ENCODE measurements at regions not wholly inside any gene's neighbourhood (a gene's known extent, or its start where the extent isn't known, plus 50 kb on each side); places are given as distances from the start of the nearest gene placed in this dataset.
"Not testable (repeated sequence)": the region's sequence is repeated elsewhere in the genome, so short reads cannot be mapped to it uniquely, and the experiment has no call there.

DNA sequence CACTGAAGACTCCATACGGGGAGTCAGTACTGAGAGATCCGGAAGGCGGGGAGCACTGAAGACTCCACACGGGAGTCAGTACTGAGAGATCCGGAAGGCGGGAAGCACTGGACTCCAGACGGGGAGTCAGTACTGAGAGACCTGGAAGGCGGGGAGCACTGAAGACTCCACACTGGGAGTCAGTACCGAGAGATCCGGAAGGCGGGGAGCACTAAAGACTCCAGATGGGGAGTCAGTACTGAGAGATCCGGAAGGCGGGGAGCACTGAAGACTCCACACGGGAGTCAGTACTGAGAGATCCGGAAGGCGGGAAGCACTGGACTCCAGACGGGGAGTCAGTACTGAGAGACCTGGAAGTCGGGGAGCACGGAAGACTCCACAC lies 77.2 kb downstream of the DLL1 start:
- DNase-seq (ENCODE audit: low spot score): not testable (repeated sequence)

- no peak for DNase-seq (ENCODE audit: low spot score)
These were observed 77.8 kb downstream of the DLL1 start for GRCh38 chr6:170212956-170213636.

DNA sequence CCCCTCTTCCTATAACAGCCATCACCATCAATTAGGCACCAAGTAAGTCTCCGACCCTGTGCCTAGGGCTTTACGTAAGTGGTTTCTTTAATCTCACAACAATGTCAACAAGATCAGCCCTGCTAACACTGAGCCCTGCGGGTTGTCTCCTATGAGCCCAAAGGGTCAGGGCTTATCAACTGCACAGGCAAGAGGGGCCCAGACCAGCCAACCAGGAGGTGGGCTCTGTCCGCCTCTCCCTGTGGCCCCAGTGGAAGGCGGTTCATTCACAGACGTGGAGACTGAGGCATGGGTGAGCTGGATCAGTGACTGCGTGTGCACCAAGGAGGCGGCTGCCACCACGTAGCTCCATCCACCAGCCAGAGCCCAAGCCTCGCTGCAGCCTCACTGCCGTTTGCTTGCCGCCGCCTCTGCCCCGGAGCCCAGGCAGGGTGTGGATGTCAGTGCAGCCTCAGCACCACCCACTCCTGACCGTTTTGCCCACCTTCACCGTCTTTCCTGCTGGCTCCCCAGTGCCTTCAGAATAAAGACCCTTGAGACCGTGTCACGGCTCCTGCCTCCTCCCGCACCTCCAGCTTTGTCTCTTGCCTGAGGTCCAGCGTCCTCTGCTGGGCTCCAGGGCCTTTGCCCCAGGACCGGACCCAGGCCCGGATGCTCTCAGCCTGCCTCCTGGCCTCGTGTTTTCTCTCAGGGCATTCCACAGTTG lies 78.7 kb downstream of the DLL1 start:
- no peak for DNase-seq (ENCODE audit: low spot score)

- no peak for DNase-seq (ENCODE audit: low spot score)
These were observed 79.4 kb downstream of the DLL1 start for GRCh38 chr6:170211404-170212025.

- DNase-seq (ENCODE audit: low spot score): no peak
These were observed 80.1 kb downstream of the DLL1 start for GRCh38 chr6:170210651-170211403.

- no peak for DNase-seq (ENCODE audit: low spot score)
These were observed 80.9 kb downstream of the DLL1 start for GRCh38 chr6:170210026-170210390.

GRCh38 chr6:170209354-170210025 lies 81.4 kb downstream of the DLL1 start:
- no peak for DNase-seq (ENCODE audit: low spot score)

GRCh38 chr6:170208651-170209353 lies 82.1 kb downstream of the DLL1 start:
- no peak for DNase-seq (ENCODE audit: low spot score)

DNA sequence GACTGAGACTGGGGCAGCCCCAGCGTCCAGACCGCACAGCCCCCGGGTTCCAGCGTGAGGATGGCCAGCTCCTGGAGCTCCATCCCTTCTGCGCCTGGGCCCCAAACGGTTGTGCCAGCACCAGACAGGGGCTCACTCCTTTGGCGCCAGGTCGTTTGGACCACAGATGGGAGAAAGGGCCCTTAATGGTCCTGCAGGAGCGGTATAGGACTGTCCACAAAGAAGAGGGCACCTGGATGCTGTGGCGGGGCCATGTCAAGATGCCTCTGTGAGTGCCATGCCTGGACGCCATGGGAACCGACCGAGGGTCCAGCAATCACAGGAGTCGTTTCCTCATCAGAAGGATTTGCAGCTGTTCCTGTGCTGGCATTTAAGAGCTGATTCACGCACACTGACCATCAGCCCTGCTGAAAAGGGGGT lies 82.7 kb downstream of the DLL1 start:
- no peak for DNase-seq (ENCODE audit: low spot score)

DNA sequence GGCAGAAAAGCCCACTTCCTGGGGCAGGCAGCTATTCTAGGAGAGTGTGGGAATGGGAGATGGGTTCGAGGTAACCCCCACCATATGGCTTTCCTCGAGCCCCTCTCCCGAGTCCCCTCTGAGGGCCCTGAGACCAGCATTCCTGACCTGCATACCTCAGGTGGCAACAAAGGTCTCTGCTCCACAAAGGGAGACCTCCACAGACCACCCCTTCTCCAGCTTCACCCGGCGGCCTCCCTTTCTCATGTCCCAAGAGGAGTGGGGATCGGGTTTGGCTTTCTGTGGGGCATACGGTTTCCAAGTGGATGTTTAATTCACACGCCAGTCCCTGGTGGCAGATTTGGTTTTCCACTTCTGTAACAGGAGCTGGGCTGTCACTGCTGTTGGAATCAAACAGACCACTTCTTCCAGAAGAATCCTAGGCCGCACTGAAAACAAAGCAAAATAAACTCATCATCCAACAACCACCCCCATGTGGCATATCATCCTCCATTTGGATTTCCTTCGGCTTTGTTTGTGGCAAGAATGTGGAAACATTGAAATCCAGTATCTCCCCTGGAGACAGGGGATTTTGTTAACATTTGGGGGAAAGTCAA lies 83.2 kb downstream of the DLL1 start:
- no peak for DNase-seq (ENCODE audit: low spot score)

- no peak for DNase-seq (ENCODE audit: low spot score)
These were observed 83.9 kb downstream of the DLL1 start for GRCh38 chr6:170206851-170207431.

DNA sequence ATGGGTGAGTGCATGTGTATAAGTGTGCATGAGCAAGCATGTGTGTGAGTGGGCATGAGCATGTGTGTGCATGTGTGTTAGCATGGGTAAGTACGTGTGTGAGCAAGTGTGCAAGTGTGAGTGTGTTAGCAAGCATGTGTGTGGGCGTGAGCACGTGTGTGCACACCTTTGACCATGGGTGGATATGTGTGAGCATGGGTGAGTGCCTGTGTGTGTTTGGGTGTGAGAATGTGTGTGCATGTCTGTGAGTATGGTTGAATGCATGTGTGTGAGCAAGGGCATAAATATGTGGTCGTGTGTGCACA lies 84.6 kb downstream of the DLL1 start:
- DNase-seq (ENCODE audit: low spot score): no peak

DNA sequence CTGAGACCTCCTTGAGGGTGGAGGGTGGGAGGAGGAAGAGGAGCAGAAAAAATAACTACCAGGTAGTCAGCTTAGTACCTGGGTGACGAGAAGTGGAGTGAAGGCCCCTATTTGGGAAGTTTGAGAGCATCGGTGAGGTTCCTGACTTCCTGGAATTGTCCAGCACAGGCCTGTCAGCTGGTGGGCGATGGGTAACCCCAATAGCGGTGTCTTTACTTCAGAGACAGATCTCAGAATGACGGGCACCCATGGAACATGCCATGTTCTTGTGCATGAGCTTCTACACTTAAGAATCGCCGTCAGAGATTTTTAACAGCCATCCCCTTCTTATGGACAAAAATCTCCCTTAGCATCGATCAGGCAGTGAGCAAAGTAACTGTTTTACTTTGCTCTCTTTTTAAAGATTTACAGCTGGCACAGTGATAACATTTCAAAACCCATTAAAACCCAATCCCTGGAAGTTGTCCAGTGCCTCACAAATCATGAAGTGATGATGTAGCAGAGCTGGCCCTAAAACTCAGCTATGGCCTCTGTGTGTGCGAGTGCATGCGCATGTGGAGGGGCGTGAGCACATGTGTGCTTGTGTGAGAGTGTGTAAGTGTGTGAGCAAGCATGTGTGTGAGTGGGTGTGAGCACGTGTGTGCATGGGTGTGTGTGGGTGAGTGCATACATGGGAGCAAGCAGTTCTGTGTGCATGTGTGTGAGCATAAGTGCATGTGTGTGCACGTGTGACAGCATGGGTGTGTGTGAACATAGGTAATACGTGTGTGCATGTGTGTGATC lies 85.2 kb downstream of the DLL1 start:
- no peak for DNase-seq (ENCODE audit: low spot score)

DNA sequence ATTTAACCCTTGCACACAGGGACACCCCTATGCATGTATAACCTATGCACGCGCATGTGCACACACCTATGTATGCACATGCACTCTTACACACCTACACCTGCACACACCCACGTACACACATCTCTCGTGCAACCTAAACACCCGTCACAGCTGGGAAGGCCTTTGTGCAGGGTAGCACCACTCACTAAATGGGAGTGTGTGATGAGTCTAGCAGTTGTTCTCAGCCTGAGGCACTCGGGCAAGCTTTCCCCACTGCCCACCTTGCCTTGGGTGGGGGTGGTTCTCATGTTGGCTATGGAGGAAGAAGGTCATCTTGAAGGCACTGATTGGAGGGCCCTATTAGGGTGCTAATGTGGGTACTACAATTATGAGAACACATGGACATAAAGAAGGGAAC lies 85.8 kb downstream of the DLL1 start:
- no peak for DNase-seq (ENCODE audit: low spot score)

DNA sequence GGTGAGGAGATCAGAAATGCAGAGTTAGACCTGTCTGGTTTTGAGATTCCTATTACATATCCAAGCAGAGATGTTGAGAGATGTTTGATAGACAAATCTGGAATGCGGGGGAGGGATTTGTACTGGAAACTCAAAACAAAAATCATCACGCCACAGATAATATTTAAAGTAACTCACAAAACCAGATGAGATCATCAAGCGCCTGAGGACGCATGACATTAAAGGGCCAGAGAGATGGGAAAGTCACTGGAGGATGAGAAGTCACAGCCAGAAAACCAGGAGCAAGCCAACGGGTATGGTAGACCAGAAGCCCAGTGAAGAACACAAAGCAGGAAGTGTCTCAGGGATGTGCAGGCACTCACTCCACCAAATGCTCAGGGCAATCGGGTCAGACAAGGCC lies 87.7 kb downstream of the DLL1 start:
- DNase-seq (ENCODE audit: low spot score): no peak

DNA sequence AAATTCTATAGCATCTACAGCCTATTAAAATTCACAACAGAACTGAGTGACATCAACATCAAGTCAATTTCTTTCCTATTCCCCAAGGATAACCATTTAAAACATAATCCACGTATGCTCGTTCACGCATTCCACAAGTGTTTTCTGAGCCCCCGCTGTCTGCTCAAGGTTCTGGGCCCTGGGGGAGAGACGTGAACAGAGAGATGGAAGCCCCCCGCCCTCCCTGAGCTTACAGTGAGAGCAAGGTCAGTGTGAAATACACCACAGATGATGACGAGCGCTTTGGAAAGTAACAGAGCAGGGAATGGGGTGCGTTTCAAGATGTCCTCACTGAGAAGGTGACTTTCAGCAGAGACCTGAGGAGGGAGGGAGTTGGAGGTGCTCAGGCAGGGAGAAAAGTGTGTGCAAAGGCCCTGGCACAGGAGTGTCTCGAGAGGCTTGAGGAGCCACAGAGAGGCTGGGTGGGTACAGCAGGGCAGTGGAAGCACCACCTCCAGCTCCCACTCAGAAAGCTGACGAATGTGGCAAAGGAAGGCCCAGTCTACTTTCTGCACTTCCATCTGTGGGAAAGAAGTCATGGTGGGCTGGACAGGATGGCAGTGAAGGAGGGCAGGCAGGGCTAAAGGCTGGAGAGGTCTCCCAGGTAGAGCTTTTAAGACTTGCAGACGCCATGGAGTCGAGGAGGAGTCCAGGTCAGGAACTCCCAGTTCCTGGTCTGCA lies 88.3 kb downstream of the DLL1 start:
- no peak for DNase-seq (ENCODE audit: low spot score)

DNA sequence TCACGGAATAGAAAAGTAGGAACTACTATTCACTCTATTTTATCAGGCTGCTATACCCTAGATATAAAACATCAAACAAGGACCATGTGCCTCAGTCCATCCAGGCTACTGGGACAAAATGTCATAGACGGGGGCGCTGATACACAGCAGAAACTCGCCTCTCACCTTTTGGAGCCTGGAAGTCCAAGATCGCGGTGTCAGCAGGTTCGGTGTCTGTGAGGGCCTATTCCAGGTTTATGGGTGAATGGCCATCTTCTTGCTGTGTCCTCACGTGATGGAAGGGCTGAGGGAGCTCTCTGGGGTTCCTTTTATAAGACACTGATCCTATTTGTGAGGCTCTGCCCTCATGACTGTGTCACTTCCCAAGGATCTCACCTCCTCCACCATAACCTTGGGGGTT lies 89.5 kb downstream of the DLL1 start:
- no peak for DNase-seq (ENCODE audit: low spot score)

- DNase-seq (ENCODE audit: low spot score): no peak
These were observed 90.4 kb downstream of the DLL1 start for GRCh38 chr6:170200458-170200891.

GRCh38 chr6:170199716-170200115 lies 91.2 kb downstream of the DLL1 start:
- DNase-seq (ENCODE audit: low spot score): no peak

All from SK-N-DZ (cell line).